ENCODE measurements at regions not wholly inside any gene's neighbourhood (a gene's known extent, or its start where the extent isn't known, plus 50 kb on each side); places are given as distances from the start of the nearest gene placed in this dataset.

DNA sequence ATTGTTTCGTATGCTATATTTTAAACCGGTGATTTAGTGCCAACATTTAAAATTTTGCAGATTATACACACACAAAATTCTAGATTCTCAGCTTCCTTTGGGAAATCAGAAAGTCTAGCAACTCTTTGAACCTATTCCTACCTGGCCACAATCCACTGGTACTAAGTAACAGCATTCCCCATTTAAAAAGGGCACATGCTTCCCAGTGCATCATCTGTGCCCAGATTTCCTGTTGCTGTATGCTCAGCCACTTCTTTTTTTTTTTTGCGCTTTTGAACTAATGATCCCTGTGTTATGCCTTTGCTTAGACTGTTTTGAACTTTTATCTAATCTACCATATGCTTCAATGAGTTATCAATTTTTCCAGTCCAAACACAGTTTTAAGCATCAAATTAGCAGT is 548.4 kb downstream of the PLPP3 start:
- TF ChIP-seq SUZ12 (IDR thresholded peaks at IDR 0.05; ENCODE audit: extremely low read depth, insufficient read depth, insufficient read length) (no peak), YY1 (IDR thresholded peaks at IDR 0.05; ENCODE audit: insufficient read depth, insufficient read length) (no peak), ZNF274 (IDR thresholded peaks at IDR 0.05; ENCODE audit: low read depth, low read length) (no peak)

Data from NT2/D1 (cell line).